HCT116 (cell line): ENCODE measurements at regions not wholly inside any gene's neighbourhood (a gene's known extent, or its start where the extent isn't known, plus 50 kb on each side); places are given as distances from the start of the nearest gene placed in this dataset.

ENCODE experiments used
- ATAC-seq: fragments of 200-7000 bp; cut with Tn5 transposase; 2 replicates; pipeline ENCODE4 v1.9.1; 2020; ENCODE audit warnings: mild to moderate bottlenecking, moderate library complexity
- BruUV-seq: library from RNA; stranded (reverse); fragments of 400-500 nt; replicated peaks from 2 replicates; lab custom pipeline; 2021; lab: Mats Ljungman, UMichigan
- CTCF ChIA-PET: fragments of 300-600 bp; sonication (Branson Sonifier 250); formaldehyde crosslinking; loops from one replicate; lab custom pipeline; 2021; ENCODE audit warnings: antibody characterized with exemption; lab: Charles Lee
- POLR2A ChIA-PET: fragments of 300-600, 350-600 bp; sonication (Branson Sonifier 250); formaldehyde crosslinking; loops from one replicate; lab custom pipeline; 2021; ENCODE audit warnings: antibody characterized with exemption; lab: Charles Lee
- RAD21 ChIA-PET, 2 experiments: fragments of 300-600 bp; sonication (Branson Sonifier 250); formaldehyde crosslinking; loops; one replicate each; lab custom pipeline; 2023; ENCODE audit warnings: low total read pairs in 2 of 2; ENCODE audit not compliant: uncharacterized antibody in 2 of 2, unreplicated experiment in 2 of 2, low non-redundant PET in 1 of 2; lab: Charles Lee
- DNase-seq: peaks from one replicate; pipeline ENCODE4 v3.0.0-alpha.2; 2010; ENCODE audit warnings: low read depth, low spot score
- H2AFZ ChIP-seq: fragments of 200-600 bp; shearing (Covaris generic), sonication (generic); 2 replicates; pipeline ENCODE4 v1.6.1; 2017; ENCODE audit warnings: low read depth, mixed run types, mixed read lengths, antibody characterized with exemption, low read length; ENCODE audit not compliant: poor library complexity, severe bottlenecking
- H3K27ac ChIP-seq: 2 replicates; pipeline ENCODE4 v1.5.1; 2012; ENCODE audit warnings: low read depth, low read length
- H3K27me3 ChIP-seq: fragments of 200-600 bp; sonication (generic); 2 replicates; pipeline ENCODE4 v1.6.1; 2016; ENCODE audit warnings: mixed run types, low read length, mixed read lengths; ENCODE audit not compliant: insufficient read depth
- H3K36me3 ChIP-seq, 2 experiments: fragments of 200-500 bp in 1 of 2; fragments of 200-600 bp in 1 of 2; sonication (Bioruptor generic) in 1 of 2; sonication (generic) in 1 of 2; 2 replicates each; pipeline versions ENCODE4 v1.5.1 to v1.6.1; 2014 to 2016; ENCODE audit warnings: low read length in 2 of 2, inconsistent platforms in 1 of 2, mixed read lengths in 1 of 2, mixed run types in 1 of 2; ENCODE audit not compliant: insufficient read depth in 2 of 2, control insufficient read depth in 1 of 2
- H3K4me1 ChIP-seq, 2 experiments: fragments of 200-600 bp in 1 of 2; sonication (generic) in 1 of 2; 2 replicates each; pipeline versions ENCODE4 v1.5.1 to v1.6.1; 2012 to 2017; ENCODE audit warnings: low read length in 2 of 2, inconsistent platforms in 1 of 2, mild to moderate bottlenecking in 1 of 2, mixed read lengths in 1 of 2, mixed run types in 1 of 2, moderate library complexity in 1 of 2; ENCODE audit not compliant: insufficient read depth in 2 of 2, control insufficient read depth in 1 of 2
- H3K4me2 ChIP-seq: fragments of 200-600 bp; sonication (generic); 2 replicates; pipeline ENCODE4 v1.6.1; 2017; ENCODE audit warnings: mixed run types, low read length, mixed read lengths
- H3K4me3 ChIP-seq, 2 experiments: fragments of 200-600 bp in 1 of 2; sonication (generic) in 1 of 2; replicated peaks in 1 of 2; 2 replicates each; pipeline ENCODE4 v1.5.1; 2011 to 2016; ENCODE audit warnings: low read length in 2 of 2, control low read depth in 1 of 2, low read depth in 1 of 2, mild to moderate bottlenecking in 1 of 2, mixed read lengths in 1 of 2, mixed run types in 1 of 2
- H3K79me2 ChIP-seq: fragments of 200-600 bp; sonication (generic); 2 replicates; pipeline ENCODE4 v1.6.1; 2017; ENCODE audit warnings: mild to moderate bottlenecking, mixed run types, low read length, moderate library complexity, mixed read lengths; ENCODE audit not compliant: insufficient read depth
- H3K9ac ChIP-seq: fragments of 200-600 bp; sonication (generic); 2 replicates; pipeline ENCODE4 v1.6.1; 2016; ENCODE audit warnings: low read length, mixed read lengths
- H3K9me2 ChIP-seq: fragments of 200-600 bp; sonication (generic), shearing (Covaris generic); 2 replicates; pipeline ENCODE4 v1.6.1; 2017; ENCODE audit warnings: mixed run types, mild to moderate bottlenecking, moderate library complexity; ENCODE audit not compliant: insufficient read depth
- H3K9me3 ChIP-seq, 2 experiments: fragments of 200-500 bp in 1 of 2; fragments of 200-600 bp in 1 of 2; sonication (Bioruptor generic) in 1 of 2; sonication (generic) in 1 of 2; 2 replicates each; pipeline ENCODE4 v1.6.1; 2014 to 2017; ENCODE audit warnings: low read length in 2 of 2, mixed read lengths in 2 of 2, inconsistent platforms in 1 of 2, low read depth in 1 of 2, mild to moderate bottlenecking in 1 of 2, mixed run types in 1 of 2, moderate library complexity in 1 of 2; ENCODE audit not compliant: control insufficient read depth in 1 of 2, insufficient read depth in 1 of 2
- H4K20me1 ChIP-seq: fragments of 200-600 bp; sonication (generic), shearing (Covaris generic); 2 replicates; pipeline ENCODE4 v1.6.1; 2017; ENCODE audit warnings: mixed run types, mild to moderate bottlenecking, moderate library complexity; ENCODE audit not compliant: insufficient read depth
- CBX3 ChIP-seq: IDR thresholded peaks from 2 replicates; pipeline ENCODE4 v1.6.1; 2012; ENCODE audit warnings: low read depth
- CEBPB ChIP-seq: IDR thresholded peaks from 2 replicates; pipeline ENCODE4 v1.6.1; 2012; ENCODE audit warnings: low read depth
- ELF1 ChIP-seq: IDR thresholded peaks from 2 replicates; pipeline ENCODE4 v1.6.1; 2012; ENCODE audit warnings: low read depth, borderline replicate concordance
- EZH2 ChIP-seq: fragments of 200-600 bp; sonication (generic); IDR thresholded peaks from 2 replicates; pipeline ENCODE4 v1.6.1; 2017; ENCODE audit warnings: antibody characterized with exemption, mixed run types
- EZH2phosphoT487 ChIP-seq: fragments of 200-600 bp; IDR thresholded peaks from 2 replicates; pipeline ENCODE4 v1.6.1; 2018; ENCODE audit warnings: antibody characterized with exemption, borderline replicate concordance
- FOSL1 ChIP-seq: IDR thresholded peaks from 2 replicates; pipeline ENCODE4 v1.6.1; 2012; ENCODE audit warnings: low read depth
- JUND ChIP-seq: IDR thresholded peaks from 2 replicates; pipeline ENCODE4 v1.6.1; 2012
- POLR2A ChIP-seq: IDR thresholded peaks from 2 replicates; pipeline ENCODE4 v1.7.0; 2011; ENCODE audit warnings: borderline replicate concordance; ENCODE audit not compliant: insufficient read depth, insufficient read length; ENCODE audit errors: extremely low read depth
- POLR2AphosphoS5 ChIP-seq: IDR thresholded peaks from 2 replicates; pipeline ENCODE4 v1.6.1; 2011; ENCODE audit warnings: mild to moderate bottlenecking, low read depth, low read length, moderate library complexity
- RAD21 ChIP-seq: IDR thresholded peaks from 2 replicates; pipeline ENCODE4 v1.6.1; 2012; ENCODE audit warnings: low read depth, mild to moderate bottlenecking
- SIN3A ChIP-seq: IDR thresholded peaks from 2 replicates; pipeline ENCODE4 v1.6.1; 2012; ENCODE audit warnings: low read depth
- SP1 ChIP-seq: IDR thresholded peaks from 2 replicates; pipeline ENCODE4 v1.6.1; 2012; ENCODE audit warnings: low read depth
- SRF ChIP-seq: IDR thresholded peaks from 2 replicates; pipeline ENCODE4 v1.6.1; 2012; ENCODE audit warnings: low read depth
- TCF7L2 ChIP-seq: IDR thresholded peaks from 2 replicates; pipeline ENCODE4 v1.7.0; 2011; ENCODE audit warnings: borderline replicate concordance, inconsistent platforms; ENCODE audit not compliant: insufficient read depth, insufficient read length; ENCODE audit errors: extremely low read depth
- ZNF274 ChIP-seq: fragments of 200-500 bp; sonication (Bioruptor generic); IDR thresholded peaks from 2 replicates; pipeline ENCODE4 v1.6.1; 2014; ENCODE audit warnings: mild to moderate bottlenecking, low read depth, low read length, inconsistent platforms
- intact Hi-C: fragments of 100-400 bp; cut with micrococcal nuclease; formaldehyde crosslinking; loops from 2 replicates; pipeline ENCODE4 v1.10.0; 2022
- TF ChIP-seq, protein P1 (sequence below): IDR thresholded peaks from 2 replicates; pipeline ENCODE4 v1.6.1; 2012
- TF ChIP-seq, protein P2 (sequence below): IDR thresholded peaks from 2 replicates; pipeline ENCODE4 v1.6.1; 2012
- TF ChIP-seq, protein P3 (sequence below), 3 experiments: fragments of 200-600 bp in 1 of 3; sonication (generic) in 1 of 3; IDR thresholded peaks in 2 of 3; conservative IDR thresholded peaks in 1 of 3; 2 replicates each; pipeline ENCODE4 v1.5.1; 2012 to 2017; ENCODE audit warnings: low read depth in 2 of 3, low read length in 2 of 3, antibody characterized with exemption in 1 of 3, borderline replicate concordance in 1 of 3, control low read depth in 1 of 3, mild to moderate bottlenecking in 1 of 3, mixed read lengths in 1 of 3, mixed run types in 1 of 3, moderate library complexity in 1 of 3; ENCODE audit not compliant: insufficient read depth in 1 of 3
- TF ChIP-seq, protein P4 (sequence below): IDR thresholded peaks from 2 replicates; pipeline ENCODE4 v1.6.1; 2011; ENCODE audit warnings: mild to moderate bottlenecking, low read length, moderate library complexity; ENCODE audit not compliant: insufficient replicate concordance; ENCODE audit errors: extremely low read depth

DNA sequence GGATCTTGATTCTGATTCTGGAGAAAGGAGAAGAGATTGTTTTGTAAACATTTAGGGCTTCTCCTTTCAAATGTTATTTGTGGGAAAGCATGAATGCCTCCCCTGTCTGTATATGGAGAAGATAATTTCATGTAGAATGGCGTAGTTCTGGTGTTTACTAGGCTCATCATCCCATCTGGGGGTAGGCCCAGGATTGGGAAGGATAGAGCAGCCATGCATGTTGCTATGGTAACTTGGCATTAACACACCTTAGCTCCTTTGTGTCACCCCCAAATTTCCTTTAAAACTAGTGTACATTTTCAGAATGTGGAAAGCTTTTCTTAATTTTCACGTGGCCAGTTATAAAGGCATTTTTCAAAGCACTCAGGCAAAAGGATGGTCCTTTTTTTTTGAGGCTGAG lies 57.5 kb upstream of the EED start (continued):
- TF ChIP-seq, protein P1, sequence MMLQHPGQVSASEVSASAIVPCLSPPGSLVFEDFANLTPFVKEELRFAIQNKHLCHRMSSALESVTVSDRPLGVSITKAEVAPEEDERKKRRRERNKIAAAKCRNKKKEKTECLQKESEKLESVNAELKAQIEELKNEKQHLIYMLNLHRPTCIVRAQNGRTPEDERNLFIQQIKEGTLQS = no peak
- TF ChIP-seq, protein P2, sequence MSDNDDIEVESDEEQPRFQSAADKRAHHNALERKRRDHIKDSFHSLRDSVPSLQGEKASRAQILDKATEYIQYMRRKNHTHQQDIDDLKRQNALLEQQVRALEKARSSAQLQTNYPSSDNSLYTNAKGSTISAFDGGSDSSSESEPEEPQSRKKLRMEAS = no peak

DNA sequence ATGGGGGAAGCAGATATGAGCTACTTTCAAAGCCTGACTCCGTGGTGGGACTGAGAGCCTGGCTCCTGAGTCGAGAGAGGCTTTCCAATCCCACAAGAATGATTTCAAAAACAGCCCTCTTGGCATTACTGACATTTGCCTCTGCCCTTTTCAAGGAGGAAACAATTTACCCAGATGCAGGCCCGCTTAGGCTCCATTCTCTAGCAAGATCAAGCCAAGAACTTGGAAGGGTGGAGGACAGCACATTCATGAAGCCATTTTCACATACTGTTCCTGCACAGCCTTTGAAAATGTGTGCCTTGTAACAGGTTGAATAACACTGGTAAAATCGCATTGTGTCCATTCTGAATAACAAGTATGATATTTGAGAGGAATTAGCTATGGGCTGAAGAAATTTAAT lies 58.2 kb upstream of the EED start:
- H3K27ac ChIP-seq = no peak overlapping the region
- no TSS peak for BruUV-seq

More for the DNA sequence above, 58.2 kb upstream of the EED start:
- H3K36me3 ChIP-seq = no peaks in the 10 kb centered on the region
- H3K9me2 ChIP-seq = no peaks in the 10 kb centered on the region
- H3K4me1 ChIP-seq = peaks cover 0 to 15% of the 10 kb centered on the region in 2 experiments; a peak in 2 of 4 replicates
- TF ChIP-seq, protein P2 = no peak
- TF ChIP-seq EZH2 (no peak), ELF1 (no peak), RAD21 (no peak), JUND (no peak), ZNF274 (no peak), CBX3 (no peak), EZH2phosphoT487 (no peak), POLR2AphosphoS5 (no peak), FOSL1 (no peak), SIN3A (no peak), TCF7L2 (no peak), SRF (no peak), CEBPB (no peak), SP1 (no peak), POLR2A (no peak)
- TF ChIP-seq, protein P3, sequence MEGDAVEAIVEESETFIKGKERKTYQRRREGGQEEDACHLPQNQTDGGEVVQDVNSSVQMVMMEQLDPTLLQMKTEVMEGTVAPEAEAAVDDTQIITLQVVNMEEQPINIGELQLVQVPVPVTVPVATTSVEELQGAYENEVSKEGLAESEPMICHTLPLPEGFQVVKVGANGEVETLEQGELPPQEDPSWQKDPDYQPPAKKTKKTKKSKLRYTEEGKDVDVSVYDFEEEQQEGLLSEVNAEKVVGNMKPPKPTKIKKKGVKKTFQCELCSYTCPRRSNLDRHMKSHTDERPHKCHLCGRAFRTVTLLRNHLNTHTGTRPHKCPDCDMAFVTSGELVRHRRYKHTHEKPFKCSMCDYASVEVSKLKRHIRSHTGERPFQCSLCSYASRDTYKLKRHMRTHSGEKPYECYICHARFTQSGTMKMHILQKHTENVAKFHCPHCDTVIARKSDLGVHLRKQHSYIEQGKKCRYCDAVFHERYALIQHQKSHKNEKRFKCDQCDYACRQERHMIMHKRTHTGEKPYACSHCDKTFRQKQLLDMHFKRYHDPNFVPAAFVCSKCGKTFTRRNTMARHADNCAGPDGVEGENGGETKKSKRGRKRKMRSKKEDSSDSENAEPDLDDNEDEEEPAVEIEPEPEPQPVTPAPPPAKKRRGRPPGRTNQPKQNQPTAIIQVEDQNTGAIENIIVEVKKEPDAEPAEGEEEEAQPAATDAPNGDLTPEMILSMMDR (IDR thresholded peaks at IDR 0.05 in 2 of 3, conservative IDR thresholded peaks at IDR 0.05 in 1 of 3; ENCODE audit: borderline replicate concordance in 1 of 3, insufficient read depth in 1 of 3, low read depth in 2 of 3, low read length in 2 of 3) = no peak
- TF ChIP-seq, protein P4, sequence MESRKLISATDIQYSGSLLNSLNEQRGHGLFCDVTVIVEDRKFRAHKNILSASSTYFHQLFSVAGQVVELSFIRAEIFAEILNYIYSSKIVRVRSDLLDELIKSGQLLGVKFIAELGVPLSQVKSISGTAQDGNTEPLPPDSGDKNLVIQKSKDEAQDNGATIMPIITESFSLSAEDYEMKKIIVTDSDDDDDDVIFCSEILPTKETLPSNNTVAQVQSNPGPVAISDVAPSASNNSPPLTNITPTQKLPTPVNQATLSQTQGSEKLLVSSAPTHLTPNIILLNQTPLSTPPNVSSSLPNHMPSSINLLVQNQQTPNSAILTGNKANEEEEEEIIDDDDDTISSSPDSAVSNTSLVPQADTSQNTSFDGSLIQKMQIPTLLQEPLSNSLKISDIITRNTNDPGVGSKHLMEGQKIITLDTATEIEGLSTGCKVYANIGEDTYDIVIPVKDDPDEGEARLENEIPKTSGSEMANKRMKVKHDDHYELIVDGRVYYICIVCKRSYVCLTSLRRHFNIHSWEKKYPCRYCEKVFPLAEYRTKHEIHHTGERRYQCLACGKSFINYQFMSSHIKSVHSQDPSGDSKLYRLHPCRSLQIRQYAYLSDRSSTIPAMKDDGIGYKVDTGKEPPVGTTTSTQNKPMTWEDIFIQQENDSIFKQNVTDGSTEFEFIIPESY = no peak
- intact Hi-C loops = no loop called here
- POLR2A ChIA-PET = no interaction called here
- H3K9me3 ChIP-seq = no peaks in the 10 kb centered on the region
- no peaks in the 10 kb centered on the region for H3K79me2 ChIP-seq
- ATAC-seq (no peak), DNase-seq (no peak)
- no peaks in the 10 kb centered on the region for H4K20me1 ChIP-seq
- RAD21 ChIA-PET = no interaction called here
- no peak overlapping the region for H3K9ac ChIP-seq
- no peak overlapping the region for H2AFZ ChIP-seq
- H3K4me2 ChIP-seq = no peak overlapping the region
- H3K27me3 ChIP-seq = no peaks in the 10 kb centered on the region
- no peak overlapping the region for H3K4me3 ChIP-seq
- CTCF ChIA-PET = no interaction called here
